ENCODE measurements at regions not wholly inside any gene's neighbourhood (a gene's known extent, or its start where the extent isn't known, plus 50 kb on each side); places are given as distances from the start of the nearest gene placed in this dataset.

- no peak for TF ChIP-seq CTCF (IDR thresholded peaks at IDR 0.05; ENCODE audit: insufficient read depth, low read length, poor library complexity, severe bottlenecking)
- TF ChIP-seq EZH2phosphoT487 (conservative IDR thresholded peaks at IDR 0.05; ENCODE audit: low read length), result no peak
Observed at GRCh38 chr17:77700165-77700881, 258.2 kb upstream of the TNRC6C start.
